GM21717 (cell line): ENCODE measurements at regions not wholly inside any gene's neighbourhood (a gene's known extent, or its start where the extent isn't known, plus 50 kb on each side); places are given as distances from the start of the nearest gene placed in this dataset.

Source experiments
- ATAC-seq: cut with Tn5 transposase; IDR thresholded peaks from one replicate; pipeline ENCODE4 v1.9.1; 2021; ENCODE audit warnings: mild to moderate bottlenecking, moderate library complexity; ENCODE audit not compliant: unreplicated experiment

DNA sequence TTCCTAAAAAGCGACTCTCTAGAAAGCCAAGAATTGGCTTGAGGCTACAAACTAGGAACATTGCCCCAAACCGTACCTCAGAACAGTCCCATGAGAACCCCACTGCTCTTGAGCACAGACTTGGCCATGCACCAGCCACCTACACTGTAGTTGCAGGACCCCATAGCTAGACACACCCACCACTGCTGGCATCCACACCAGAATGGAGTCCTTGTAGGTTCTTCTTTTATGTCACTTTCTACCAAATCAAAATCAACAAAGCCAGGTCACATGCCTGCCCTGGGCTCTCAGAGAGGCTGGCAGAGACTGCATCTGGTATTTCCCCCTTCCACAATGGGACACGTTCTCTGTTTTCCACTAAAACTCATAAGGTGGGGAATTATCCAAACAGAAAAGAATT is 290.5 kb downstream of the SHOX2 start:
- ATAC-seq, result no peak

- ATAC-seq, result no peak
Measured at GRCh38 chr3:157810924-157811718, 295.1 kb downstream of the SHOX2 start.

- ATAC-seq, result no peak
Measured at GRCh38 chr3:157807280-157807679, 298.9 kb downstream of the SHOX2 start.

- no peak for ATAC-seq
Measured at GRCh38 chr3:157805538-157805937, 300.7 kb downstream of the SHOX2 start.

DNA sequence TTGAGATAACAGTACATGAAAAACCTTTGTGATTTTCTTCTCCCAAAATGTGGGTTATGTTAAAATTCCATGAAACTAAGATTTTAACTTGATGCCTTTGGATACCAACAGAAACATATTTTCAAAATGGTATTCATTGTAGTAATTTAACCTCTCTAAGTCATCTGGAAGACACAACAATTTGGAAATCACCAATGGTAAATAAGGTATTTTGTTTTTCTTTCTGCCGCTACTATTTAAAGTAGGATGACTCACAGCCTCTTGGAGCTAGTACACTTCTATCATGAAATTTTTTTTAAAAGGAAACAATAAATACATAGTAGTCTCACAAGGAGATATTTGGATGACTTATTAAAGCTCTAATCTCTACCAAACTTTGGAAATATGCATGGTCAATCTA is 291.6 kb upstream of the VEPH1 start:
- no peak for ATAC-seq

DNA sequence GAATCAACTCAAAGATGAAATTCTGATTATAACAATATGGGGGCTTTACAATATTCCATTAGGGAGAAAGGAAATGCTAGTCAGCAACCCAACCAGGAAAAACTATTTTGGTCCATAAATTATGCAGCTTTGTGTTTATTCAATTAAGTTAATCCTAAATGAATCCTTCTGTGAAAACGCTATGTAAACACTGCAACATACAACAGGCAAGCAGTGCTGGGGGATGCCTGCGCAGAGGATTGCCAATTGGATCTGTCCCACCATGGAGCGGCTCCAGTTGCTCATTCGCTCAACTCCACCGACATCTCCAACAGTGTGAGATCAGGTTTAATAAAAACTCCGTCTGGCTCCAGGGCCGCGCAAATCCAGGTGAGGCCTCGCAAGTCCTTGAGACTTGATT is 290.5 kb upstream of the VEPH1 start:
- ATAC-seq, result no peak

- ATAC-seq, result no peak
Measured at GRCh38 chr3:157789162-157789561, 285.9 kb upstream of the VEPH1 start.

DNA sequence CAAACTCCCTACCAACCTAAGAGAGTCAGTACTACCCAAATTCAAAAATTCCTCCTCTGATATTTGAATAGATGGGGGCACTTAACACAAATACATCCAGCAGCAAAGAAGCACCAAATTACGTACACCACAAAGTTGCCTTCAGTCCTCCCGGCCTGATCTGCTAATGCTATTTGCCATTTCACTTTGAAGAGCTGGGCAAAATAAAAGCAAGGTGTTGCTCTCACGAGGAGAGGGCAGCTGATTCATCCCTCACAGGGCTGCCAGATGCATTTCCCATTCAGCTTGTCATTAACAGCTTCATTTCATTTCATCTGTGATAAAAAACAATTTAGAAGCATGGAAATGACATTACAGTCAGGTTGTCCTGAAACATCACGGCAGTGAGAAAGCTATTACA is 283.4 kb upstream of the VEPH1 start:
- no peak for ATAC-seq

DNA sequence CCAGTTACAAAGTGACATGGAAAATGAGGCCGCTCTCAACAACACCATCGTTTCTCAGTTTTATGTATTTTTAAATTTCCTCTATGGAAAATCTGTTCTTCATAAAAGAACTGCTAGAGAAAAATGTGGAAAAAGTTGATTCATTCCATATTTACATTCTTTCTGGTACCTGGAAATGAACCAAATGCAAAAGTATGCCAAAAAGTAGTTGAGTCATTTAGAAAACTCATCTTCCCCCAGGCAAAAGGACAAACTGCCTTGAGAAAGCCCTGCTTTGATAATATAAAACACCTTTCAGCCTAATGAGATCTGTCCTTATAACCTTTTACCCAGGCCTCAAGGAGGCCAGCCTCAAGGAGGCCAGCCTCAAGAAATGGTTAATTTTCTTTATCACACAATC is 283.0 kb upstream of the VEPH1 start:
- no peak for ATAC-seq

GRCh38 chr3:157785102-157785826 is 282.0 kb upstream of the VEPH1 start:
- ATAC-seq, result no peak

- ATAC-seq, result no peak
Measured at GRCh38 chr3:157782236-157782635, 279.0 kb upstream of the VEPH1 start.

DNA sequence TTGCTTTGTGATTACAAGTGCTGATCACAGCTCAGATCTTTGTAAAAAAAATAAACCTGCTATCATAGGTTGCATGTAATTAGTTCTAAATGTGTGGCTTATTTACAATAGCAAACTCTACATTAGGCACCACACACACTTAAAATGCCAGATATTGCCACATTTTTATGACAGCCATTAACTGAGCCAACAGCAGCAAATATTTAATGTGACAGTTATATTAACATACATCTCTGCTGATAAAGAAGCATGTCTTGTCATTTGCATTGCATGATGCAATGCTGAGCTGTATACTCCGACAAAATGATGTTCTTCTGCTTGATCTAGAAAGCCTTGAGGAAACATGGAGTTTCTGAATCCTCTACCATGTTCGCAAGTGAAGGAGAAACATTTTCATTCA is 273.6 kb upstream of the VEPH1 start:
- no peak for ATAC-seq

- no peak for ATAC-seq
Measured at GRCh38 chr3:157775446-157775845, 272.2 kb upstream of the VEPH1 start.

DNA sequence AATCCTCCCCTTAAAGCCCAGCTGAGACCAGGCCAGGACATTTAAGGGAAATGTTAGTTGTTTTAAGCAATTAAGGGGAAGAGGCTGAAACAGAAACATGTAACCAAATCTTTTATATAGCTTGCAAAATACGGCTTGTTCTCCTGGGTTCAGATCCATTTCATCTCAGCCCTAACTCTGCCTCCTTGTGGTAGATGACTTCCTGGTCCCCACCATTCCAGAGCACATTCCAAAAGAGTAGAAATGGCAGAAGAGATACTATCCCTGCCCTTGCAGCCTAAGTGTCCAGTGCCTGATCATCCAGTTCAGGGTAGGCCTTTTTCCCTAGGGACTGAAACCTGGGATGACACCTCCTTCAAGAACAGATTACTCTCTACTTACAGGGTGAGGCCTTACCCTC is 266.2 kb upstream of the VEPH1 start:
- ATAC-seq, result no peak

GRCh38 chr3:157767607-157768006 is 264.4 kb upstream of the VEPH1 start:
- no peak for ATAC-seq

DNA sequence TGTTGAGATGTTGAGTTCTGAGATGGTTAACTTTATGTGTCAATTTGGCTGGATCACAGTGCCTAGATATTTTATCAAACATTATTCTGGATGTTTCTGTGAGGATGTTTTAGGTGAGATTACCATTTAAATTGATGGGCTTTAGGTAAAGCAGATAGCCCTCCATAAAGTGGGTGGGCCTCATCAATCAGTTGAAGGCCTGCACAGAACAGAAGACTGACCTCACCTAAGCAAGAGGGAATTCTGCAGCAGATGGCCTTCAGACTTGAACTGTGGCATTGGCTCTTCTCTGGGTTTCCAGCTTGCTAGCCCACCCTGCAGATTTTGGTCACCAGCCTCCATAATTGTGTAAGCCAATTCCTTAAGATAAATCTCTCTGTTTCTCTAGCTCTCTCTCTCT is 260.4 kb upstream of the VEPH1 start:
- no peak for ATAC-seq

DNA sequence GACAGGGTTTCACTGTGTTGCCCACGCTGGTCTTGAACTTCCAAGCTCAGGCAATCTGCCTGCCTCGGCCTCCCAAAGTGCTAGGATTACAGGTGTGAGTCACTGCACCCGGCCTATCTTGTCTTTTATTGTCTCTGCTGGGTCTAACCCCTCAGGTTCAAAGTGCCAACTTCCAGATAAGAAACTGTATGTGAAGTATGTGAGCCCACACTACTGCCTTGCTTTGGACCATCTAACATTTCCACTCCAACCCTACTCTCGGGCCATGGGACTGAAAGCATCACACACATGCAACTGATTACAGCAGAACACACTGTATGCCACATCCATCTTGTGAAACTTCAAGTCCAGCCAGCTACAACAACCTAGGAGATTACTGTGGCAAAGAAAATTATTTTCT is 256.1 kb upstream of the VEPH1 start:
- no peak for ATAC-seq

- ATAC-seq, result no peak
Measured at GRCh38 chr3:157755233-157755632, 252.0 kb upstream of the VEPH1 start.

DNA sequence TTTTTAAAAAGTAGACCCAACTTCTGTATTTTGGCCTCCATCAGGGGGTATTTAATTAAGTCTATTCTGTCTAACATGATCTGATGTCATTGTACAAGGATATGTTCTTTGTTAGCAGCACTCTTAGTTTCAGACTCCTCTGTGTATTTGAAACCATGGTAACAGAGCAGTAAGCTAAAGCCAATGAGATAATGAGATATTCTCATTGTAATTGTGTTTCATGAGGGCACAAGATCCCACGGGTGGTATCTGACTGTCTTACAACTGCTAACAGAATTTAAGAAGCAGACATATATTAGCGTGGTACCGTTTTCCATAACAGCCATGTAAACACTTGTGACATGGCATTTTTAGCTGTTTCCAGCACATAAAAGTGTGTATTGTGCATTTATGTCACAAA is 251.2 kb upstream of the VEPH1 start:
- ATAC-seq, result no peak

DNA sequence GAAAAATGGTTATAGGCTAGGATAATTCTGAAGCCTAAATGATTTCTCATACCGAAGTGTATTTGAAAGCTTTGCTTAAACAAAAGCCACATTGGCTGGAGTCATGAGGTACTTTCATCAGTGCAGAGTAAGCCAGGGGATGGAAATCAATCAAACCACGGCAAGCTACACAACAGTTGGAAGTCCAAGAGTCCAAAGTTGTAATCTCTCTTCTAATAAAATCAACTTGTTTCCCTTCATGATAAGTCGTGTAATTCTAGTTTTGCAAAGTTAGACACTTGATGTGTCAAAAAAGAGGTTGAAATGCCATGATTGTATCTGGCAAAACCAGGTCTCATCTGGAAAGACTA is 250.5 kb upstream of the VEPH1 start:
- ATAC-seq, result no peak

DNA sequence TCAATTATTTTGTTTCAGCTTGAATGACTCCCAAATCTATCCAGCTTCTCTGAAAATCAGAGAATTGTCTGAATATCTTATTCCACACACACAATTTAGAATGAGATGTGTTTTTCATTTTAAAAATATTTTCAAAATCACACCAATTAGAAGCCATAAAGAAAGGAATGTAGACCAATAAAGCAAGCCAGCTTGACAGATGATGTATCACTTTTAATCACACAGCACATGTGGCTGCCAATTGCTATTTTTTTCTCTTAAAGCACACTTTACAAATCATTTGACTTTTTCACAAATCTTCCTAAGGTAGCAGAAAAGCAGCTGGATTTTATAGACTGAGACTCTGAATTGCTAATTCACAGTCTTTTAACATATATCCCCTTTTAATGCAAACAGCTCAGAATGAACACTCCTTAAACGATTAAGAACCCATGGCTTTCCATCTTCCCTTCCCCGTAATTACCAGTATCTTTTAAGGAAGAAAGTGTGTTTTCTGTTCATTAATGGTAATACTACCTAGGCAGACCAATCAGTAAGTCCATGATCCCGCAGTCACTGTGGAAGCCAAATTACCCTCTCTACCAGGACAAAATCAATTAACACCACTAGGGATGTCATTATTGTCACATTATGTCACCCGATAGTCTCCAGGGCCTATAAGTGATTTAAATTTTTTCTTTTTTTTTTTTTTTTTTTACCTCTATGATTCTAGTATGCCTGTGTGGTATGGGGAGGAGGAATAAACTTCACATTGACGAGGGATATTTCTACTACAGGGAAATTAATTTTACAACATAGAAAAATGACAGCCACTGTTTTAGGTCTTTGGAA is 250.0 kb upstream of the VEPH1 start:
- no peak for ATAC-seq

DNA sequence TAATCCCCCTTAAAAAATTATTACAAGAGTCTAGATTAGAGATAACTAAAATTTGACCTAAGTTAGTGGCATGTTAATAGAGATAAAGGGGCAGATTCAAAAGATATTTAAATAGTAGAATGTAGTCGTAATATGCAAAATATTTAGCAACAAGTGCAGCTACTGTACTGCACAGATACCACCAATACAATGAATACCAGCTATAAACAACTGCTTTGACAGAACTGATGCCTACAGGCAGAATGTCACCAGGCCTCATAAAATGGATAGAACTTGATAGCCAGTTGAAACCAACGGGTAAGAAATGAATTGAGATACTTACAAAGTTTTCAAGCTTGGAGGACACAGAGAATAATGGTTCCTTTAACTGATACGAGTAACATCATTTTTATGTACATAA is 249.3 kb upstream of the VEPH1 start:
- ATAC-seq, result no peak
